ENCODE measurements at regions not wholly inside any gene's neighbourhood (a gene's known extent, or its start where the extent isn't known, plus 50 kb on each side); places are given as distances from the start of the nearest gene placed in this dataset.
"Not testable (repeated sequence)": the region's sequence is repeated elsewhere in the genome, so short reads cannot be mapped to it uniquely, and the experiment has no call there.

DNA sequence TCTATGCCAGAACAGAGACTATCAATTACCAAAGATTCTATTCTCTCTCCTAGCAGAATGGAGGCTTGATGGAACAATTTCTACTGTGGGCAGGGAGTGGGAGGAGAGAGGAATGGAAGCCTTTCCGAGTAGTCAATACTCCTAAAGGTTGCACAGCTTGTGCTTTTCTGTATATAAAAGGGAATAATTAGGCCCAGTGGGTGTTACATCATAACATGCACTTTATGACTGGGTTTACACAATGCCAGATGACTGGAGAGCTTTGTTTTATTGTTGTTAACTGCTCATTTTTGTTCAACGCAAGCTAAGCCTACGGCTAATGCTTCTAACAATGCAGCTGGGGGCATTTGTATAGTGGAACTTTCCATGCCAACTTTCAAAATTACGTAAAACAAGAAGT is 2237.9 kb upstream of the RAG2 start:
- no peak overlapping the region for H3K4me3 ChIP-seq
- 85 to 89% methylated on average over 4 of the region's 4 CpGs for WGBS, 2 donors
- H3K36me3 ChIP-seq: no peaks in the 10 kb centered on the region
- DNase-seq (no peak), ATAC-seq (no peak)
- no peak for TF ChIP-seq CTCF (IDR thresholded peaks at IDR 0.05)
- H3K4me1 ChIP-seq: no peaks in the 10 kb centered on the region
- intact Hi-C loops (cut with DNase I): no loop called here
- peaks cover 0 to 5% (median 0%) of the 10 kb centered on the region in 11 donors for H3K9me3 ChIP-seq
- H3K27me3 ChIP-seq: no peaks in the 10 kb centered on the region
- H3K27ac ChIP-seq: no peak overlapping the region

DNA sequence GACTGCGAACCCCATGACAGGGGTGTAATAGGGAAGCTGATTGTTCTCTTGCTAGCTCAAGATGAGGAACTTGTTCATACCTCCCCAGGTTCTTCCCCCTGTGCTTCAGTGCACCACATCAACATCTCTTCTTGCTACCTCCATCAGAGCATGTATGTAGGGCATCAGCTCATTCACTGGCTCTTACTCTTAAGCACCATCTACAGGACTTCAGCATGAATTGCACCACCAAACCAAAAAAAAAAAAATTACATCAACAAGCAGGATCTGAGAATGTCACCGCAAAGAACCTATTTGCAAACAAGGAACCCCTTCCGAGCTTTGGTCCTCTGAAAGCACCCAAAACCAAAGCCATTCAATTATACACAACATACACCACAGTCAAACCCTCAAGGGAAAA is 2226.5 kb upstream of the RAG2 start:
- H3K36me3 ChIP-seq: no peaks in the 10 kb centered on the region
- intact Hi-C loops (cut with DNase I): no loop called here
- DNase-seq (no peak), ATAC-seq (no peak)
- no peak overlapping the region for H3K4me3 ChIP-seq
- H3K27ac ChIP-seq: no peak overlapping the region
- H3K9me3 ChIP-seq: peaks cover 0 to 59% (median 27%) of the 10 kb centered on the region in 11 donors
- TF ChIP-seq CTCF (IDR thresholded peaks at IDR 0.05): peak in 1 of 9 donors; percentile 9
- H3K27me3 ChIP-seq: no peaks in the 10 kb centered on the region
- H3K4me1 ChIP-seq: no peaks in the 10 kb centered on the region
- WGBS, 2 donors: 79 to 80% methylated on average over 3 of the region's 3 CpGs

DNA sequence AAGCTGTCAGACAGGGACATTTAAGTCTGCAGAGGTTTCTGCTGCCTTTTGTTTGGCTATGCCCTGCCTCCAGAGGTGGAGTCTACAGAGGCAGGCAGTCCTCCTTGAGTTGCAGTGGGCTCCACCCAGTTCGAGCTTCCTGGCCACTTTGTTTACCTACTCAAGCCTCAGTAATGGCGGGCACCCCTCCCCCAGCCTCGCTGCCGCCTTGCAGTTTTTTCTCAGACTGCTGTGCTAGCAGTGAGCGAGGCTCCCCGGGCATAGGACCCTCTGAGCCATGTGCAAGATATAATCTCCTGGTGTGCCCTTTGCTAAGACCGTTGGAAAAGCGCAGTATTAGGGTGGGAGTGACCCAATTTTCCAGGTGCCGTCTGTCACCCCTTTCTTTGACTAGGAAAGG is 2223.8 kb upstream of the RAG2 start:
- H3K4me1 ChIP-seq; ATAC-seq; H3K27me3 ChIP-seq; H3K36me3 ChIP-seq; intact Hi-C loops (cut with DNase I); H3K27ac ChIP-seq; H3K4me3 ChIP-seq; DNase-seq: not testable (repeated sequence)
- peaks cover 0 to 32% (median 5%) of the 10 kb centered on the region in 11 donors for H3K9me3 ChIP-seq
- WGBS, 2 donors: 85 to 90% methylated on average over 9 of the region's 9 CpGs

DNA sequence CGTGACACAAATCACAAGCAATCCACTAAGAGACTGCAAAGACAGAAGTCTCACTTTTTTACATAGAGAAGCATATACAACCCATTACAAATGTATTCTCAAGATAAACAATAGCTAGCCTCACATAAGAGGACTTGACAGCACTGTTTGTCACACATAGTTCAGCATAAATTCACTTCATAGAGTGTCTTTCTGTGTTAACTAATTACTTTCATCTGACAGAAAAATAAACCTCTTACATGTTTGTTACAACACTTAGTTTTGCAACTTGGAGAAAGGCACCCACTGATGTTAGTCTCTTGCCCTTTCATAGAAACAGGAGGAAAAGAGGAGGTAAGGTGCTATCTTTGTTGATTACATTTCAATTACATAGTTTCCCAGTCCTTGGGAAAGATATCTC is 2221.9 kb upstream of the RAG2 start:
- intact Hi-C loops (cut with DNase I): no loop called here
- no peaks in the 10 kb centered on the region for H3K4me1 ChIP-seq
- 78 to 81% methylated on average over 1 of the region's 1 CpG for WGBS, 2 donors
- no peak overlapping the region for H3K27ac ChIP-seq
- DNase-seq (no peak), ATAC-seq (no peak)
- H3K4me3 ChIP-seq: no peak overlapping the region
- no peaks in the 10 kb centered on the region for H3K36me3 ChIP-seq
- H3K27me3 ChIP-seq: no peaks in the 10 kb centered on the region
- no peak for TF ChIP-seq CTCF (IDR thresholded peaks at IDR 0.05)
- H3K9me3 ChIP-seq: peaks cover 0 to 25% (median 0%) of the 10 kb centered on the region in 11 donors

GRCh38 chr11:38818720-38819119 is 2220.7 kb upstream of the RAG2 start:
- intact Hi-C loops (cut with DNase I): no loop called here
- ATAC-seq: no peak

More at GRCh38 chr11:38818720-38819119, 2220.7 kb upstream of the RAG2 start:
- Histone ChIP-seq H3K27me3 (no peaks in the 10 kb centered on the region), H3K27ac (no peak overlapping the region), H3K4me1 (no peaks in the 10 kb centered on the region), H3K36me3 (no peaks in the 10 kb centered on the region), H3K9me3 (peaks cover 0 to 15% (median 0%) of the 10 kb centered on the region in 11 donors), H3K4me3 (no peak overlapping the region)
- no peak for TF ChIP-seq CTCF (IDR thresholded peaks at IDR 0.05)
- no peak for DNase-seq

Measured in heart right ventricle (tissue), 16 donors.